ENCODE measurements at regions not wholly inside any gene's neighbourhood (a gene's known extent, or its start where the extent isn't known, plus 50 kb on each side); places are given as distances from the start of the nearest gene placed in this dataset.

DNA sequence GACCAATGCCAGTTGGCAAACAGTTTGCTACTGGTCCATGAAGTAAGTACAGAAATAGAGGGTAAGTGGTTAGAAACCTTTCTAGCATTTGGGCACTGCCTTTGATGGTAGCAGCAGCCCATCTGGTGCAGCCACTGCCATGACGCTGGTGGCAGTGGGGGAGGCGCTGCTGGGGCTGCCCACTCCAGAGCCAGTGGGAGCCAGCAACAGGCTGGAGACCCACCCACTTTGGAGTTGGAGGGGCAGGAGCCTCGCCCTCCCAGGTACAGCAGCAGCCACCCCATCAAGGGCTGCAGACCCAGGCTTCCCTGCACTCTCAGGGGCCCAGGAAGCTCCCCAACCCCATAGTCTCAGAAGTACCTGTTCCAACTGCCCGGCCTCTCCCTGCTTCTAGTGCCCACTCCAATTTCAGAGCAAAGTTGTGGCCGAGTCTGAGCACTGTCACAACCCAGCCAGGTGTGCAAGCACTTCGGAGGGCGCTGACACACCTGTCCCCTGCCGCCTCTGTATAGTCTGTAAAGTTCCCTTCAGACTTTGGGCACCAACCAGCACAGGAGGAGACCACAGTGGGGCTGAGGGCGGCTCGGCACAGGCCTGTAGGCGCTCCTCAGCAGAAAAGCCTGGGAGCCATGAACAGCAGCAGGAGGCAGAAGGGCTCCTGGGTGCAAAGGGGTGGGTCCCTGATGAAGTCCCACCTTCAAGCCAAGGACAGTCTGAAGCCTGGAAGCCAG lies 125.6 kb upstream of the CCDC150 start:
- no peak overlapping the region for H3K27ac Mint-ChIP-seq (ENCODE audit: unreplicated experiment)
- no peaks in the 10 kb centered on the region for H3K27me3 Mint-ChIP-seq (ENCODE audit: unreplicated experiment)
- H3K36me3 Mint-ChIP-seq (ENCODE audit: low read depth, unreplicated experiment) = no peaks in the 10 kb centered on the region
- no peaks in the 10 kb centered on the region for H3K9me3 Mint-ChIP-seq (ENCODE audit: unreplicated experiment)
- no peak for TF ChIP-seq CTCF (IDR thresholded peaks at IDR 0.05; ENCODE audit: unreplicated experiment)
- peaks cover 9% of the 10 kb centered on the region for H3K4me1 Mint-ChIP-seq (ENCODE audit: unreplicated experiment)
- H3K4me3 Mint-ChIP-seq (ENCODE audit: unreplicated experiment) = no peak overlapping the region
- no peak for DNase-seq (ENCODE audit: low spot score)

GRCh38 chr2:196514641-196515040 lies 124.9 kb upstream of the CCDC150 start:
- no peak for TF ChIP-seq CTCF (IDR thresholded peaks at IDR 0.05; ENCODE audit: unreplicated experiment)
- Mint-ChIP-seq H3K9me3 (ENCODE audit: unreplicated experiment) (no peaks in the 10 kb centered on the region), H3K27ac (ENCODE audit: unreplicated experiment) (no peak overlapping the region), H3K36me3 (ENCODE audit: low read depth, unreplicated experiment) (no peaks in the 10 kb centered on the region), H3K27me3 (ENCODE audit: unreplicated experiment) (no peaks in the 10 kb centered on the region), H3K4me1 (ENCODE audit: unreplicated experiment) (peaks cover 9% of the 10 kb centered on the region), H3K4me3 (ENCODE audit: unreplicated experiment) (no peak overlapping the region)
- no peak for DNase-seq (ENCODE audit: low spot score)

DNA sequence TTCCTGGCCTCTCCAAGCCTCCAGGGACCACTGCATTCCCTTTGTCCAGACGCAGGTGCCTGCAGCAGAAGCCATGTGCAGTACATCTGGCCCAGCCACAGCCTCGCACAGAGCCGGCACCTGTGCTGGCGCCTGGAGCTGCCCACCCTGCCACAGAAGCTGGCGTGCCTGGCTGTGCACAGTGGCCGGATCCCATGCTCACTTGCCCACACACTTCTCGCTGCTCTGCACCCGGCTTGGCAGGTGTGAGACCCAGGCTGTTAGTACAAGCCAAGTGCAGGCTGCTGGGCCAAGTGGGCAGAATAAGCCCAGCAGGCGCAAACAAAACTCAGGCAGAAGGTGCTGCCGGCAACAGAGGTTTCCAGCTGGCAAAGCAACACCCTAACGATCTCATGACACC lies 124.5 kb upstream of the CCDC150 start:
- Mint-ChIP-seq H3K27me3 (ENCODE audit: unreplicated experiment) (no peaks in the 10 kb centered on the region), H3K4me3 (ENCODE audit: unreplicated experiment) (no peak overlapping the region), H3K36me3 (ENCODE audit: low read depth, unreplicated experiment) (no peaks in the 10 kb centered on the region), H3K27ac (ENCODE audit: unreplicated experiment) (no peak overlapping the region), H3K9me3 (ENCODE audit: unreplicated experiment) (no peaks in the 10 kb centered on the region), H3K4me1 (ENCODE audit: unreplicated experiment) (peaks cover 9% of the 10 kb centered on the region)
- TF ChIP-seq CTCF (IDR thresholded peaks at IDR 0.05; ENCODE audit: unreplicated experiment) = no peak
- no peak for DNase-seq (ENCODE audit: low spot score)

DNA sequence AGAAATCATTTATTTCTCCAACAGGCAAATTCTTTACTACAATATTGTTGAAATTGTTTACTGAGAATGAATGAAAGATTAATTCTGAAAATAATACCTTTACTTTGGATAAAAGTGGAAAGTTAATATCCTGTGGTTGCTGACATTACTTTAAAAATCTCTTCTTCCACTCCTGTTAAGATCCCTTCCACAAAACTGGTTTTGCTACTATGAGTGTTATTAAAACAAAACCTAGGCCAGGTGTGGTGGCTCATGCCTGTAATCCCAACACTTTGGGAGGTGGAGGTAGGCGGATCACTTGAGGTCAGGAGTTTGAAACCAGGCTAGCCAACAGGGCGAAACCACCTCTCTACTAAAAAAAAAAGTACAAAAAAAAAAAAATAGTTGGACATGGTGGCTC lies 123.9 kb upstream of the CCDC150 start:
- Mint-ChIP-seq H3K27ac (ENCODE audit: unreplicated experiment) (no peak overlapping the region), H3K4me3 (ENCODE audit: unreplicated experiment) (no peak overlapping the region), H3K36me3 (ENCODE audit: low read depth, unreplicated experiment) (no peaks in the 10 kb centered on the region), H3K4me1 (ENCODE audit: unreplicated experiment) (peaks cover 9% of the 10 kb centered on the region), H3K27me3 (ENCODE audit: unreplicated experiment) (no peaks in the 10 kb centered on the region), H3K9me3 (ENCODE audit: unreplicated experiment) (no peaks in the 10 kb centered on the region)
- TF ChIP-seq CTCF (IDR thresholded peaks at IDR 0.05; ENCODE audit: unreplicated experiment) = no peak
- no peak for DNase-seq (ENCODE audit: low spot score)

- Mint-ChIP-seq H3K4me3 (ENCODE audit: unreplicated experiment) (no peak overlapping the region), H3K27me3 (ENCODE audit: unreplicated experiment) (no peaks in the 10 kb centered on the region), H3K27ac (ENCODE audit: unreplicated experiment) (peak overlapping the region; percentile 55), H3K9me3 (ENCODE audit: unreplicated experiment) (no peaks in the 10 kb centered on the region), H3K4me1 (ENCODE audit: unreplicated experiment) (peaks cover 8% of the 10 kb centered on the region), H3K36me3 (ENCODE audit: low read depth, unreplicated experiment) (no peaks in the 10 kb centered on the region)
- TF ChIP-seq CTCF (IDR thresholded peaks at IDR 0.05; ENCODE audit: unreplicated experiment) = no peak
- DNase-seq (ENCODE audit: low spot score) = no peak
Measured at GRCh38 chr2:196516564-196516963, 123.0 kb upstream of the CCDC150 start.

Data from endothelial cell (in vitro differentiated cells).